D721Med (cell line): ENCODE measurements at regions not wholly inside any gene's neighbourhood (a gene's known extent, or its start where the extent isn't known, plus 50 kb on each side); places are given as distances from the start of the nearest gene placed in this dataset.

Experiments
- DNase-seq: peaks from one replicate; pipeline ENCODE4 v3.0.0; 2011; ENCODE audit warnings: low spot score; ENCODE audit not compliant: insufficient read length
- FAIRE-seq: peaks from 2 replicates; lab custom pipeline; 2011; peaks lifted over from hg19 to GRCh38; lab: Jason Lieb, UNC
- CTCF ChIP-seq: IDR thresholded peaks from 2 replicates; pipeline ENCODE4 v1.5.1; 2012; ENCODE audit warnings: mild to moderate bottlenecking, control low read depth; ENCODE audit not compliant: insufficient read depth; ENCODE audit errors: missing control alignments

DNA sequence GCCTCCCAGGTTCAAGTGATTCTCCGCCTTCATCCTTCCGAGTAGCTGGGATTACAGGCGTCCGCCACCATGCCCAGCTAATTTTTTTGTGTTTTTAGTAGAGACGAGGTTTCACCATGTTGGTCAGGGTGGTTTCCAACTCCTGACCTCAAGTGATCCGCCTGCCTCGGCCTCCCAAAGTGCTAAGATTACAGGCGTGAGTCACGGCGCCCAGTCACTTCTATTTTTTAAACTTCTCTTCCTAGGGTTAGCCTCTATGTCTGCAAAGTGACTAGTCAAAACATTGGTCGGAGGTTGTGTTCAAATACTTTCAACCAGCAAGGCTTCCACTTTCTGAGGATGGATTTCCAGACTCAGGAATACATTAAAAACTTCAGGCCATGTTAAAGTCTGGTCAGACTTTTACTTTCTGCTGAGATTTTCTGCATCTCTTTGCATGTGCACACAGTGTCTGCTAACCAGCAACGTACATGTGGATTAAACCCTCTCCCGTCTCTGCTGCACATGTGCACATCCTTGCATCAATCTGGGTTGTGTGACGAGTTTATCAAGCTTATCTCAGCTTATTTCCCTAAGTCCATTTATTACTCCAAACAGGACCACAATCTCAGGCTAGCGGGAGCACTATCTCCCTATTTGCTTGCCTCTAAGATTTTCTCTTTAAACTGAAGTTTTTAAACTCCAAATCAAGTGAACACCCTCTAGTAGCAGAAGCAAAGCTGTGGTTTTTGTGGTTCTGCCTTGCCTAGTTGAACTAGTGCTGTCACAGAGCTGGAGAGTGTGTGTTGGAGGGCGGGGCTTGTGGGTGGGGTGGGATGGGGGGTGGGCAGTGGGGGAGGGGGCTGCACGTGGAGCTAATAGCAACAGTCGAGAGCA, 525.2 kb upstream of the GOT2 start:
- FAIRE-seq (no peak), DNase-seq (no peak)
- no peak for TF ChIP-seq CTCF

DNA sequence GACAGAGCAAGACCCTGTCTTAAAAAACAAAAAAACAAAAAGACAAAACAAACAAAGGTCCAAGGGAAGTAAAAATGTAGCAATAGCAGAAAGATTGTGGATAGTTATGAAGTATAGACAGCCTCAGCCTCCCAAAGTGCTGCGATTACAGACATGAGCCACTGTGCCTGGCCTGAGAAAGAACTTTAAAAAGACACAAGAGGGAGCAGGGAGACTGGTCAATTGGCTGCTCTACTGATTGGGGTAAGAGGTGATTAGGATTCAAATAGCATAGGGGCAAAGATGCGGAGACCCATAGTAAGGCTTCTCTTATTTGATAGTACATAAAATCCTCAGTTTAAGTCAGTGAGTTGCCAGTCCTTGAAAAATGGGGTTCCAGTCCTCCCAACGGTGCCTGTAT, 518.2 kb upstream of the GOT2 start:
- FAIRE-seq: no peak
- TF ChIP-seq CTCF: no peak
- no peak for DNase-seq

DNA sequence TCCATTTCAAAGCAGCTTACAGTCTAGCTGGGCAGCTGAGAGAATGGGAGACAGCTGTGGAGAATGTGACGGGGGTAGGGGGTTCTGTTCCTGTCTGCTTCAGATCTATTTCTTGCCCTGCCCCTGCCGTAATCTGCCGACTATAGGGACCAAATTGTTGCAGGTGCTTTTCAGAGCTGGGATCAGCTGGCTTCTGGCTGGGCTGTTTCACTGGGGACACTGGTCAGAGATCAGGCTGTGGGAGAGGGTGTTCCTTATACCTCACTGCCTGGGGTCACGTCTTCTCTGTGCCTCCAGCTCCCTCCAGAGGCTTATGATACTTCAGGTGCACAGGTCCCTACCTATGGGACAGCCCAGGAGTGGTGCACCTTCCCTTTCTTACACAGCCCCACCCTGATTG, 514.9 kb upstream of the GOT2 start:
- TF ChIP-seq CTCF: no peak
- no peak for DNase-seq
- FAIRE-seq: no peak

- no peak for TF ChIP-seq CTCF
- DNase-seq (no peak), FAIRE-seq (no peak)
Measured at GRCh38 chr16:59242556-59242955, 508.4 kb upstream of the GOT2 start.

DNA sequence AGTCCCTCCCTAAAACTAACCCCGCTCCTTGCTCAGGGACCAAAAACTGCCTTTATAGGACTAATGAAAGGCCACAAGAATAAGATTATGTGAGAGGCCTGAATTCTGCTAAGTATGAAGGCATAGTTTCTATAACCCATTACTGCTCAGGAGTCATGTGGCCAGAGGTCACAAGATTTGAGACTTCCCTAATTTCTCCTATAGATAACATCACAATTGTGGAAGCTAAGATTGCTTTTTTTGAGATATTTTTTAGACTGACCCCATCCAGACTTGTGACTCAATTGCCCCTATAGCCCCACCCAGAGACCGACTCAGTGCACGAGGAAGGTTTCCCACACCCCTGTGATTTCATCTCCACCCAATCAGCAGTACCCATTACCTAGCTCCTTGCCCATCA, 504.1 kb upstream of the GOT2 start:
- TF ChIP-seq CTCF: no peak
- FAIRE-seq (no peak), DNase-seq (no peak)

DNA sequence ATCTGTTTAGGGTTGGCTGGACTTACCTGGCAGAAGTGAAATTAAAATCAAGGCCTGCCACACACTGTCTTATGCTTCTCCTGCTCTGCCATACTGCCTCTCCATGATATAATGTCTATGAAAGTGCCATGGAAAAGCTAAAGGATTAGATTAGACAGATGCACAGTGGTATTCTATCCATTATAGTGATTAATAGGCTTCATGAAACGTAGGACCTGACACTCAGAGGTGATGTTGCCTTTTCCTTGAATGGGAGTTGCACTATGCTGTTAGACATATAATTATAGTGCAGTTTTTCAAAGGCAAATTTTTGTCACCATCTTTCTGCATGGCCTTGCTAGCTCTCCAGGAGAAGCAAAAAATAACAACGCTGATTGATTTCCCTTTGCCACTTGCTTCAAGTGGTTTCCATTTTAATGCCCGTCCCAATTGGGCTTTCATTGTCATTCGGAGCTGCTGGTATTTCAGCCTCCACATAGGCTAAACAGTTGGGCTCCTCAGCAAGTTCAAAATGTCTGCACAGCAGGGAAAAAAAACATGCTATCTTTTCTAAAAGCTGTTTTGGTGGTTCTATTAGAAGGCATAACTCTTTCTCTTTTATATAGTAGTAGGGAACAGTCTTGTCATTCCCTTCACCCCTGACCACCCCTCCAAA, 502.8 kb upstream of the GOT2 start:
- FAIRE-seq: no peak
- no peak for TF ChIP-seq CTCF
- DNase-seq: no peak

GRCh38 chr16:59224401-59224800, 490.3 kb upstream of the GOT2 start:
- no peak for TF ChIP-seq CTCF
- FAIRE-seq (no peak), DNase-seq (no peak)
